BJ (cell line): ENCODE measurements at regions not wholly inside any gene's neighbourhood (a gene's known extent, or its start where the extent isn't known, plus 50 kb on each side); places are given as distances from the start of the nearest gene placed in this dataset.

ENCODE experiments used
- CTCF ChIA-PET: fragments of 350-600 bp; formaldehyde crosslinking; extraction: SDS; loops from one replicate; lab custom pipeline; 2021; ENCODE audit warnings: antibody characterized with exemption, inconsistent platforms; lab: Yijun Ruan, JAX
- POLR2A ChIA-PET: fragments of 300-600 bp; sonication (Branson Sonifier 250); formaldehyde crosslinking; extraction: SDS; loops from one replicate; lab custom pipeline; 2021; ENCODE audit warnings: antibody characterized with exemption; lab: Charles Lee
- DNase-seq: peaks from one replicate; pipeline ENCODE4 v3.0.0-alpha.2; 2011; ENCODE audit warnings: low read depth
- H3K27me3 ChIP-seq: 2 replicates; pipeline ENCODE4 v1.6.0; 2011; ENCODE audit warnings: low read length; ENCODE audit not compliant: control insufficient read depth, insufficient read depth
- H3K36me3 ChIP-seq: 2 replicates; pipeline ENCODE4 v1.5.1; 2011; ENCODE audit warnings: low read length; ENCODE audit not compliant: control insufficient read depth, insufficient read depth
- H3K4me3 ChIP-seq: 2 replicates; pipeline ENCODE4 v1.5.1; 2011; ENCODE audit warnings: low read depth, mild to moderate bottlenecking, control low read depth, low read length
- CTCF ChIP-seq: IDR thresholded peaks from 2 replicates; pipeline ENCODE4 v1.5.1; 2011; ENCODE audit warnings: low read depth, mild to moderate bottlenecking, control low read depth, inconsistent platforms, low read length, moderate library complexity; ENCODE audit not compliant: insufficient read depth

GRCh38 chr1:47507881-47508701 lies 70.2 kb downstream of the FOXD2 start:
- H3K36me3 ChIP-seq, result no peaks in the 10 kb centered on the region
- peaks cover 20% of the 10 kb centered on the region for H3K27me3 ChIP-seq
- DNase-seq, result no peak
- POLR2A ChIA-PET, result no interaction called here
- peak overlapping the region; percentile 19; the same call in 1 of the 2 replicates for H3K4me3 ChIP-seq
- CTCF ChIA-PET, result interaction anchor here (0.6 to 2.0 kb wide), 2 partner anchors 11 to 61 kb away, joined by 4 read pairs; no protein-coding TSS in a partner anchor
- TF ChIP-seq CTCF, result no peak

- ChIA-PET CTCF (interaction anchor here (1.8 to 2.0 kb wide), 2 partner anchors 10 to 71 kb away, joined by 4 read pairs; partner anchors contain the start of gene FOXD2), POLR2A (no interaction called here)
- Histone ChIP-seq H3K36me3 (no peaks in the 10 kb centered on the region), H3K4me3 (peak overlapping the region; percentile 19; the same call in 1 of the 2 replicates), H3K27me3 (peaks cover 20% of the 10 kb centered on the region)
- TF ChIP-seq CTCF, result no peak
- DNase-seq, result no peak
These were observed 71.0 kb downstream of the FOXD2 start for GRCh38 chr1:47508702-47509431.

GRCh38 chr1:47510282-47510811 lies 72.5 kb downstream of the FOXD2 start:
- POLR2A ChIA-PET, result no interaction called here
- CTCF ChIA-PET, result interaction anchor here (1.8 kb wide), 1 partner anchor 73 kb away, joined by 4 read pairs; the partner anchor contains the start of gene FOXD2
- peaks cover 20% of the 10 kb centered on the region for H3K27me3 ChIP-seq
- H3K4me3 ChIP-seq, result no peak overlapping the region
- DNase-seq, result no peak
- no peaks in the 10 kb centered on the region for H3K36me3 ChIP-seq
- TF ChIP-seq CTCF, result no peak

DNA sequence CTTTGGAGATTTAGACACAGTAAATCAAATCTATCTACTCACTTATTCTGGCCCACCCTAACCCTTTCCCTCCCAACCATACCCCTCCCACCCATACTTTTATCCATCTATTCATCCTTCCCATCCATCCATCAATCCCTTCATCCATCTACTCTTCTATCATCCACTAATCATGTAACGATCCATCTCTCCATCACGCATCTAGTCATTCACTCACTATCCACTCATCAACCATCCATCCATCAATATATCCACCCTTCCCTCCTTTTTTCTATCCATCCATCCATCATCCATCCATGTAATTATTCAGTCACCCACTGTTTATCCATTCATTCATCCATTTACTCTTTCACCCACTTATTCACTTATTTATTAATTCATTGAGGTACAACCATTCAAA lies 74.0 kb downstream of the FOXD2 start:
- DNase-seq, result no peak
- ChIA-PET POLR2A (no interaction called here), CTCF (no interaction called here)
- Histone ChIP-seq H3K27me3 (peaks cover 18% of the 10 kb centered on the region), H3K36me3 (no peaks in the 10 kb centered on the region), H3K4me3 (no peak overlapping the region)
- no peak for TF ChIP-seq CTCF

GRCh38 chr1:47513393-47513792 lies 75.5 kb downstream of the FOXD2 start:
- CTCF ChIA-PET, result interaction anchor here (1.5 to 1.8 kb wide), 3 partner anchors 14 to 213 kb away, joined by 5 to 8 read pairs (median 5); partner anchors contain the start of gene FOXD2
- POLR2A ChIA-PET, result no interaction called here
- DNase-seq, result no peak
- Histone ChIP-seq H3K36me3 (no peaks in the 10 kb centered on the region), H3K4me3 (no peak overlapping the region), H3K27me3 (peaks cover 5% of the 10 kb centered on the region)
- no peak for TF ChIP-seq CTCF
